Mammary epithelial cell (primary cell): ENCODE measurements at regions not wholly inside any gene's neighbourhood (a gene's known extent, or its start where the extent isn't known, plus 50 kb on each side); places are given as distances from the start of the nearest gene placed in this dataset.

Source experiments
- EZH2 ChIP-seq: IDR thresholded peaks from 2 replicates; pipeline ENCODE4 v1.6.1; 2012; ENCODE audit warnings: low read length, inconsistent platforms, borderline replicate concordance
- TF ChIP-seq, protein P1 (sequence below), 2 donors: IDR thresholded peaks in 1 of 2; conservative IDR thresholded peaks in 1 of 2; 2 replicates each; pipeline ENCODE4 v1.5.1; 2011 to 2012; ENCODE audit warnings: inconsistent platforms in 2 of 2, low read length in 2 of 2, mild to moderate bottlenecking in 2 of 2, control low read depth in 1 of 2, low read depth in 1 of 2; ENCODE audit not compliant: insufficient read depth in 1 of 2; ENCODE audit errors: extremely low read depth in 1 of 2

DNA sequence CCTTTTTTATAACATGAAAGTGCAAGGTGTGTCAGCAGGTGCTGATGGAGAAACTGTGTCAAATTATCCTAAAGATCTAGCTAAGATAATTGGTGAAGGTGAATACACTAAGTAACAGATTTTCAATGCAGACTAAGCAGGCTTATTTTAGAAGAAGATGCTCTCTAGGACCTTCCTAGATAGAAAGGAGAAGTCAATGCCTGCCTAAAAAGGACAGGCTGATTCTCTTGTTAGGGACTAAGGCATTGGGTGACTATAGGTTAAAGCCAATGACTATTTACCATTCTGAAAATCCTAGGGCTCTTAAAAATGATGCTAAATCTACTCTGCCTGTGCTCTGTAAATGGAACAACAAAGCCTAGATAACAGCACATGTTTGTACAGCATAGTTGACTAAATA, 1682.4 kb downstream of the MAT2B start:
- TF ChIP-seq, protein P1, sequence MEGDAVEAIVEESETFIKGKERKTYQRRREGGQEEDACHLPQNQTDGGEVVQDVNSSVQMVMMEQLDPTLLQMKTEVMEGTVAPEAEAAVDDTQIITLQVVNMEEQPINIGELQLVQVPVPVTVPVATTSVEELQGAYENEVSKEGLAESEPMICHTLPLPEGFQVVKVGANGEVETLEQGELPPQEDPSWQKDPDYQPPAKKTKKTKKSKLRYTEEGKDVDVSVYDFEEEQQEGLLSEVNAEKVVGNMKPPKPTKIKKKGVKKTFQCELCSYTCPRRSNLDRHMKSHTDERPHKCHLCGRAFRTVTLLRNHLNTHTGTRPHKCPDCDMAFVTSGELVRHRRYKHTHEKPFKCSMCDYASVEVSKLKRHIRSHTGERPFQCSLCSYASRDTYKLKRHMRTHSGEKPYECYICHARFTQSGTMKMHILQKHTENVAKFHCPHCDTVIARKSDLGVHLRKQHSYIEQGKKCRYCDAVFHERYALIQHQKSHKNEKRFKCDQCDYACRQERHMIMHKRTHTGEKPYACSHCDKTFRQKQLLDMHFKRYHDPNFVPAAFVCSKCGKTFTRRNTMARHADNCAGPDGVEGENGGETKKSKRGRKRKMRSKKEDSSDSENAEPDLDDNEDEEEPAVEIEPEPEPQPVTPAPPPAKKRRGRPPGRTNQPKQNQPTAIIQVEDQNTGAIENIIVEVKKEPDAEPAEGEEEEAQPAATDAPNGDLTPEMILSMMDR (conservative IDR thresholded peaks at IDR 0.05 in 1 of 2, IDR thresholded peaks at IDR 0.05 in 1 of 2; ENCODE audit: extremely low read depth in 1 of 2, insufficient read depth in 1 of 2, low read depth in 1 of 2, low read length in 2 of 2), result no peak
- TF ChIP-seq EZH2, result no peak
